Activated T-helper 17 cell treated with anti-CD3 and anti-CD28 coated beads, Interleukin-2, amount 50 U/mL, for 72 hours (primary cell): ENCODE measurements at regions not wholly inside any gene's neighbourhood (a gene's known extent, or its start where the extent isn't known, plus 50 kb on each side); places are given as distances from the start of the nearest gene placed in this dataset.

Source experiments
- ATAC-seq: fragments of 150-1000 bp; cut with Tn5 transposase; replicated peaks from 2 replicates; pipeline ENCODE4 v1.10.0; 2021; ENCODE audit warnings: mild to moderate bottlenecking, moderate library complexity
- H3K27ac Mint-ChIP-seq: one replicate; pipeline ENCODE4 v1.8.0; 2022; ENCODE audit warnings: mixed read lengths
- H3K27me3 Mint-ChIP-seq: one replicate; pipeline ENCODE4 v1.8.0; 2022; ENCODE audit warnings: mixed read lengths
- H3K36me3 Mint-ChIP-seq: one replicate; pipeline ENCODE4 v1.8.0; 2022; ENCODE audit warnings: low read depth, mild to moderate bottlenecking, mixed read lengths
- H3K4me1 Mint-ChIP-seq: one replicate; pipeline ENCODE4 v1.8.0; 2022; ENCODE audit warnings: mixed read lengths
- H3K4me3 Mint-ChIP-seq: one replicate; pipeline ENCODE4 v1.8.0; 2022; ENCODE audit warnings: mild to moderate bottlenecking, mixed read lengths
- H3K9me3 Mint-ChIP-seq: one replicate; pipeline ENCODE4 v1.8.0; 2022; ENCODE audit warnings: mixed read lengths

GRCh38 chr5:174275959-174276358 lies 230.5 kb downstream of the NSG2 start:
- Mint-ChIP-seq H3K27me3 (peaks cover 8% of the 10 kb centered on the region), H3K4me3 (no peak overlapping the region), H3K36me3 (no peaks in the 10 kb centered on the region)

DNA sequence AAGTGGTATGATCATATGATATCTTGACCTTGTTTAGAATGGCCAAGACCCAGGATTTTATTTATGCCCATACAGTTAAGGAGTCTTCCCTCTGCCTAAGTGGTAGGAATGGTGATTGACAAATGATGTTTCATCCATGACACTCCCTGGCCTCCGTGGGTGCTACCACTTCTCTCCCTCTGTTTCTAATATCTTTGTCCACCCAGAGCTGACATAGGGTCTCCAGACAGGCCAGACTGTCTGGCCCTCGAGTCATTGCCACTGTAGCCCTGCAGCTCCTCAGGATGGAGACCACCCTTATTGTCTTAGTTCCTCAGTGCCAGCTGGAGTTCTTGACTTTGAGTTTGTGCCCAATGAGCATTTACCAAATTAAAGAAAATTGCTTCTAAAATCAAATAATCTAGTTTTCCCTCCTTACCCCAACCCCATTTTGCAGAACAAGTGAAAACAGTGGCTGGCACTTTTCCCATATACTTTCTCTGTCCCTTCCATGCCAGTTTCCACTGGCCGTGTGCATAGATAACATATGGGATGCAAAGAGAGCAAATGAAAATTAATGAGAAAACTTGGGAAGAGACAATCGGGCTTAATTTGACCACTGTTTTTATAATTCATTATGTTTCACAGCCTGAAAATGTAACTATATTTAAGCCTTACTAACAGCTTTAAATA lies 235.7 kb downstream of the NSG2 start:
- ATAC-seq = no peak
- Mint-ChIP-seq H3K4me1 (no peaks in the 10 kb centered on the region), H3K36me3 (no peaks in the 10 kb centered on the region), H3K4me3 (no peak overlapping the region), H3K9me3 (no peaks in the 10 kb centered on the region), H3K27me3 (peaks cover 12% of the 10 kb centered on the region), H3K27ac (no peak overlapping the region)

More at GRCh38 chr5:174275959-174276358, 230.5 kb downstream of the NSG2 start:
- ATAC-seq = no peak
- no peaks in the 10 kb centered on the region for H3K9me3 Mint-ChIP-seq
- no peaks in the 10 kb centered on the region for H3K4me1 Mint-ChIP-seq
- no peak overlapping the region for H3K27ac Mint-ChIP-seq

DNA sequence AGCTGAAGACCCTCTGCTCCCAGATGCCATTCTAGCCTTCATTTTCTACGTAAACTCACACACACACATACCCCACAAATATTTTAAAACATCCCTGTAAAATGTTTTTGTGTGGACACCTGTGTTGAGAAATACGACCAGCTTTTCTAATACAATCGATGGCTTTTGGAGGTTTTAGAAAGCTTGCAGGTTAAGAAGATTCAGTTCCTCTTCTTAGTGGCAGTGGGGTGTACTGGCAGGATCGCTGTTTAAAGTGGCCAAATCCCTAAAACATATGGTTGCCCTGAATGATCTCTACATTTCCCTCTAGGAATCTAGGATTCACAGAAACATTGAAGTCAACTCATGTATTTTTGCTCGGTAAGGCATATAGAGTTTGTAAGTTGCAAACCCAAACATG lies 236.3 kb downstream of the NSG2 start:
- Mint-ChIP-seq H3K9me3 (no peaks in the 10 kb centered on the region), H3K27ac (no peak overlapping the region), H3K27me3 (peaks cover 12% of the 10 kb centered on the region), H3K4me1 (no peaks in the 10 kb centered on the region), H3K4me3 (no peak overlapping the region), H3K36me3 (no peaks in the 10 kb centered on the region)
- ATAC-seq = no peak

DNA sequence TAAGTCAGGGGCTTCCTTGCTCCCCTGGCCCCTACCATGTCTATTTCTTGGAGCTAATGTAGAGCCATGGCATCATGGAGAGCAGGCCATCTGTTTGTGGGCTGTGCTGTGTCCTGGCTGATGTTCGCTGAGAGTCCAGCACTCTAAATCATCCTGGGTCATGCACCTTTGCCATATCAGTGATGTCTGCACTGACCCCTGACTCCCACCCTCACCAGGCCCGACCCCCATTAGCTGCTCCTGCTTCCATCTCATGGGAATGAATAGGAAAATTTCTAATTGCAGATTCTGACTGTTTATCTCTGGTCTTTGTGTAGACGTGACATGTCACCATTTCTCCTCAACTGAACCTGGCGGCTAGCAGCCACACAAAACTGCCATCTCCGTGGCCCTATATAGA lies 236.9 kb downstream of the NSG2 start:
- Mint-ChIP-seq H3K9me3 (no peaks in the 10 kb centered on the region), H3K4me1 (no peaks in the 10 kb centered on the region), H3K36me3 (no peaks in the 10 kb centered on the region), H3K27me3 (peaks cover 12% of the 10 kb centered on the region), H3K27ac (no peak overlapping the region), H3K4me3 (no peak overlapping the region)
- ATAC-seq = no peak

DNA sequence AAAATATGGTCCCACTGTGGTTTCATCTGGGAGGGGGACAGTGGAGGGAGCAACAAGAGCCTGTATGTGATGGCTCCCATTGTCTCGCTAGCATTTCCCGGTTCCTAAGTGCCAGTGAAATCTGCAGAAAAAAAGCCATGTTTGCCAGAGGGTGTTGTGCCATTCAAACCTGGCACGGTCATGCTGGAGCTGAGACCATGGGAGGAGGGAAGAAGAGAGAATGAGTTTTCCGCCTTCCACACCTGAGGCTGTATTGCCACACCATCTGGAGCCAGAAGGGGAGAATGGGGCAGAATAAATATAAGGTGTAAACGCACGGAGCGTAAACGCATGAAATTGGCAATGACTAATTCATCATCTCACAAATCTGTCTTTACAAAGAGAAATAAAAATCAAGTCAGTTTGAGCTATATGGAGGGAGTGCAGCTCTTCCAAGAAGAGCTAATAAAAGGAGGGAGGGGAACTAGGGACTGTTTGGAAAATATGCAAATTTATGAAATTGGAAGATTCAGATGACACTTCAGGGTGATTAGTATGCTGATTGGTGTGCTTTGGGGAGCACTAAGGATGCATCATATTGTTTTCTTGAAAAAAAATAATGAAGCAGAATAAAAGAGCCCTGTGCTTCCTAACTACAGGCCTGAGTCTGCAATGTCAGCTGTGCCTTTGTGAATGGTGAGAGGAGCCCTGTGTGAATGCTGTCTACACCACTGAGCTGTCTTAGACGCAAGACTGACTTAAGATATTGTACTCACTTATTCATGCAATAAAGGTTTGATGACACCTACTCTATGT lies 237.9 kb downstream of the NSG2 start:
- no peak for ATAC-seq
- Mint-ChIP-seq H3K4me3 (no peak overlapping the region), H3K4me1 (no peaks in the 10 kb centered on the region), H3K27me3 (peaks cover 12% of the 10 kb centered on the region), H3K27ac (no peak overlapping the region), H3K9me3 (no peaks in the 10 kb centered on the region), H3K36me3 (no peaks in the 10 kb centered on the region)

GRCh38 chr5:174284873-174285272 lies 239.4 kb downstream of the NSG2 start:
- Mint-ChIP-seq H3K4me1 (no peaks in the 10 kb centered on the region), H3K36me3 (no peaks in the 10 kb centered on the region), H3K4me3 (no peak overlapping the region), H3K27me3 (peaks cover 9% of the 10 kb centered on the region), H3K27ac (no peak overlapping the region), H3K9me3 (no peaks in the 10 kb centered on the region)
- no peak for ATAC-seq

DNA sequence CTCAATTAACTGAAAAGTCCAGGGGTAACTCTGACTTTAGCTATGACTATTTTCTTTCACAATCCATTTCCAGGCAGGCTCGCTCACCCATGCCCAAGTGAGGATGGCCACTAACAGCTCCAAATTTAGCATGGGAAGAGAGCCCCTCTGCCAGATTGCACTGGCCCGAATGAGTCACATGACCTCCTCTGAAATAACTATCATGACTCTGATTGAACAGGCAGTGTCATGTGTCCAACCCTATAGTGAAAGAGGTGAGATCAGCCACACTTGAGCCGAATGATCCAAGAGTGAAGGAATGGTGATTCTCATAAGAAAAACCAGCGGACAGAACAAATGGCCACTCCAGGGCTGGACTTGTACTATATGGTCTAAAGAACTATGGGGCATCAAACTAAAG lies 242.3 kb downstream of the NSG2 start:
- Mint-ChIP-seq H3K36me3 (no peaks in the 10 kb centered on the region), H3K27ac (no peak overlapping the region), H3K27me3 (peaks cover 5% of the 10 kb centered on the region), H3K9me3 (no peaks in the 10 kb centered on the region), H3K4me1 (no peaks in the 10 kb centered on the region), H3K4me3 (no peak overlapping the region)
- no peak for ATAC-seq

DNA sequence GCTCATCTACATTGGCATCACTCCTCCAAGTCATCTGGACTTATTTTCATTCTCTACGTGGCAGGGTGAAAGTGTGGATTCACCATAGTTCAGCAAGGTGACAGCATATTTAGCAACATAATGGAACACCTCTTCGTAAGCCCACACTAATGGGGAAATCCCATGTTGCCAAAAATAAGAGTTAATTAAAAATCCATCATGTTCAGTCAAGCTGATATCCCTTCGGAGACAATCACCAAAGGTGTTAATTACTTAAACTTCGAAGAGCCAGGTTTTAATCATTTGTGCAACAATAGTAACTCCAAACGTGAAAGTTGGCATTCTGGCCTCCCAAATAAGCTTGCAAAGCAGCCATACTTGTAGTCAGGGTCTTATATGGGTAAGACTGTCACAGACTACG lies 242.9 kb downstream of the NSG2 start:
- Mint-ChIP-seq H3K36me3 (no peaks in the 10 kb centered on the region), H3K4me3 (no peak overlapping the region), H3K9me3 (no peaks in the 10 kb centered on the region), H3K4me1 (no peaks in the 10 kb centered on the region), H3K27ac (no peak overlapping the region), H3K27me3 (peaks cover 5% of the 10 kb centered on the region)
- ATAC-seq = no peak

- Mint-ChIP-seq H3K4me3 (no peak overlapping the region), H3K4me1 (no peaks in the 10 kb centered on the region), H3K36me3 (no peaks in the 10 kb centered on the region), H3K27ac (no peak overlapping the region), H3K27me3 (no peaks in the 10 kb centered on the region), H3K9me3 (no peaks in the 10 kb centered on the region)
- no peak for ATAC-seq
Measured at GRCh38 chr5:174291162-174291561, 245.7 kb downstream of the NSG2 start.

DNA sequence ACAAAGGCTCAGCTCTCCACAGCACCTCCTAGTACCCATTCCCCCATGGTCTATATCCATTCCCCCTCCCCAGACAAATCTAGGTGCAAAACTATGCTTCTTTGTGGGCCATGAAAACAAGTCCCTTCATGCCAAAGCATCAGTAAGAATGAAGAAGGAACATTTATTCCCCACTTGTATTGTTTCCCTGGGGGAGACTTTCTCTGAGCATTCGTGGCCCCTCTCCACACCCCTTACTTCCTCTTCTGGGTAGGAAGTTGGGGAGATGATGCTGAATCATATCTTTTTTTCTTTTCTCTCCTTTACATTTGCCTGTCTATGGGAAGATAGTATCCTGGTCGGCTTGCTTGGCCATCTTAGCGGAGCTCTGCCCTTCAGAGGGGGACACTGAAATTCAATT lies 246.8 kb downstream of the NSG2 start:
- Mint-ChIP-seq H3K4me1 (no peaks in the 10 kb centered on the region), H3K27me3 (no peaks in the 10 kb centered on the region), H3K27ac (no peak overlapping the region)

DNA sequence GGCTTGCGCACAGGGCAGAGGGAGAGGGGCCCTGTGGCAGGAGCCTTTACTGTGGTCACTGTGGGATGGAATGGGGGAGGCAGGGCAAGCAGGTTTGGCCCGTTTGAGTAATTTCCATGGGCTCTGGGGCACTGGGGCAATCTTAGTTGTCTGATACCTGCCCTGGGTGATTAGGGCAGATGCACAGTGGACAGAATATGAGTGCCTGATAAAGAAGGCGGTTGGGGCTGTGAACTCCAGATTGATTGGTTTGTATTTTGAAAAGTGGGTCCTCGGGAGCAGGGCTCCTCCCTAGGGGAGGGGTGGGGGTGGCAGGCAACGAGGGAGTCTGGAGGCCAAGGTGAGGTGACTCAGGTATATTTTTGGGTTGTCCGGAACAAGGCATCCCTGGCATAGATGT lies 247.5 kb downstream of the NSG2 start:
- no peaks in the 10 kb centered on the region for H3K27me3 Mint-ChIP-seq

More for the DNA sequence above, 246.8 kb downstream of the NSG2 start:
- no peak overlapping the region for H3K4me3 Mint-ChIP-seq
- ATAC-seq = no peak
- H3K9me3 Mint-ChIP-seq = no peaks in the 10 kb centered on the region
- no peaks in the 10 kb centered on the region for H3K36me3 Mint-ChIP-seq

GRCh38 chr5:174293481-174293880 lies 248.0 kb downstream of the NSG2 start:
- Mint-ChIP-seq H3K27me3 (no peaks in the 10 kb centered on the region), H3K4me3 (no peak overlapping the region), H3K4me1 (no peaks in the 10 kb centered on the region), H3K36me3 (no peaks in the 10 kb centered on the region), H3K9me3 (no peaks in the 10 kb centered on the region), H3K27ac (no peak overlapping the region)
- no peak for ATAC-seq

More for the DNA sequence above, 247.5 kb downstream of the NSG2 start:
- no peak overlapping the region for H3K4me3 Mint-ChIP-seq
- no peaks in the 10 kb centered on the region for H3K9me3 Mint-ChIP-seq
- ATAC-seq = no peak
- H3K4me1 Mint-ChIP-seq = no peaks in the 10 kb centered on the region
- no peaks in the 10 kb centered on the region for H3K36me3 Mint-ChIP-seq
- no peak overlapping the region for H3K27ac Mint-ChIP-seq

- ATAC-seq = no peak
- no peaks in the 10 kb centered on the region for H3K4me1 Mint-ChIP-seq
Measured at GRCh38 chr5:174294891-174295620, 249.6 kb downstream of the NSG2 start.

DNA sequence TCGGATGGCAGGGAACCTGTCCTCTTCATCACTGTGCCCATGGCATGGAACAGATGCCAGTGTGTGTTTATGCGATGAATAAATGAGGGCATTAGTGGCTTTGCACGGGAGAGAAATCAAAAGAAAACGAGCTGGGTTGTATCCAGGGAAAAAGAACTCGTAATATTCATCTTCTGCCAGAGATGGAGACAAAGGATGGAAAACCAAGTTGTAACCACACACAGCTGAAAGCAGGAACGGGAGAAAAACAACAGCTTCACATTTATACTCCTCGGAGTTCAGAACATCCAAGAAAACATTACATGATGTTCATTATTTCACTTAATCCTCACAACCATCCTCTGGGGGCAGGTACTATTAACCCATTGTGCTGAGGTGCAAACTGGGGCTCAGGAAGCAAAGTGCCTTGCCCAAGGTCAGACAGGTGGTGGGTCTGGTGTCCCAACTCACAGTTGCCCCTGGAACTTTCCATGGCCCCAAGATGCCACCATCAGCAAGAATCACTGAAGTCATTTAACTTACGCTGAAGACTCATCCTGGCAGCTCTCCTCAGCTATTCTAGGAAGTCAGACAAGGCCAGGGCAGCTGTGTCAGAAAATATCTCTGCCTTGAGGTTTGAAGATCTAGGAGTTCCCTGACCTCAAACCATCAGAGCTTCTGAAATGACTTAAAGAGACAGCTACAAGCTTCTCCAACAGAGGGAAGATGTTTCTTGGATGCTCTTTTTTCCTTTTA lies 250.4 kb downstream of the NSG2 start:
- H3K4me1 Mint-ChIP-seq = no peaks in the 10 kb centered on the region
- peaks cover 3% of the 10 kb centered on the region for H3K27me3 Mint-ChIP-seq
- H3K9me3 Mint-ChIP-seq = no peaks in the 10 kb centered on the region
- H3K27ac Mint-ChIP-seq = no peak overlapping the region
- ATAC-seq = no peak
- no peaks in the 10 kb centered on the region for H3K36me3 Mint-ChIP-seq
- H3K4me3 Mint-ChIP-seq = no peak overlapping the region

More at GRCh38 chr5:174294891-174295620, 249.6 kb downstream of the NSG2 start:
- no peak overlapping the region for H3K4me3 Mint-ChIP-seq
- H3K27me3 Mint-ChIP-seq = no peaks in the 10 kb centered on the region
- no peaks in the 10 kb centered on the region for H3K36me3 Mint-ChIP-seq
- H3K9me3 Mint-ChIP-seq = no peaks in the 10 kb centered on the region
- no peak overlapping the region for H3K27ac Mint-ChIP-seq
